Lower leg skin (tissue), 4 donors: ENCODE measurements at regions not wholly inside any gene's neighbourhood (a gene's known extent, or its start where the extent isn't known, plus 50 kb on each side); places are given as distances from the start of the nearest gene placed in this dataset.

Experiments
- DNase-seq, 2 donors: peaks; one replicate each; pipeline ENCODE4 v3.0.0-alpha.2; 2019; ENCODE audit warnings: low spot score in 2 of 2
- H3K4me3 ChIP-seq: fragments of 200-600 bp; sonication (generic); 2 replicates; pipeline ENCODE4 v1.5.1; 2017; ENCODE audit warnings: mild to moderate bottlenecking, low read depth; ENCODE audit not compliant: poor library complexity, severe bottlenecking
- CTCF ChIP-seq, 3 donors: fragments of 450-650 bp; IDR thresholded peaks; one replicate each; pipeline ENCODE4 v1.5.1; 2016; ENCODE audit warnings: antibody characterized with exemption in 3 of 3, mild to moderate bottlenecking in 3 of 3, moderate library complexity in 2 of 3
- POLR2A ChIP-seq, 2 donors: fragments of 450-650 bp; IDR thresholded peaks; one replicate each; pipeline ENCODE4 v1.6.1; 2016 to 2017; ENCODE audit warnings: antibody characterized with exemption in 2 of 2, mild to moderate bottlenecking in 1 of 2, moderate library complexity in 1 of 2
- WGBS, 2 donors: methylation state at CpG; one replicate each; pipeline ENCODE4 v1.1.5; 2018; 5-methylcytosine and 5-hydroxymethylcytosine counted together
- intact Hi-C: fragments of 100-400 bp; cut with DNase I; formaldehyde crosslinking; loops from one replicate; pipeline ENCODE4 v1.15.0; 2023; ENCODE audit warnings: low total_unique reads

GRCh38 chr14:29043737-29044136, 277.1 kb downstream of the FOXG1 start:
- TF ChIP-seq CTCF (IDR thresholded peaks at IDR 0.05): no peak
- WGBS, 2 donors: 90 to 95% methylated on average over 2 of the region's 2 CpGs
- intact Hi-C loops: no loop called here
- no peak for DNase-seq
- H3K4me3 ChIP-seq: no peak overlapping the region

- 47 to 60% methylated on average over 2 of the region's 2 CpGs for WGBS, 2 donors
- intact Hi-C loops: no loop called here
- no peak overlapping the region for H3K4me3 ChIP-seq
- DNase-seq: no peak
- no peak for TF ChIP-seq CTCF (IDR thresholded peaks at IDR 0.05)
- no peak for TF ChIP-seq POLR2A (IDR thresholded peaks at IDR 0.05)
Measured at GRCh38 chr14:29045237-29045636, 278.6 kb downstream of the FOXG1 start.

GRCh38 chr14:29054119-29054518, 287.5 kb downstream of the FOXG1 start:
- intact Hi-C loops: no loop called here
- TF ChIP-seq POLR2A (IDR thresholded peaks at IDR 0.05) (no peak), CTCF (IDR thresholded peaks at IDR 0.05) (no peak)
- DNase-seq: no peak
- no peak overlapping the region for H3K4me3 ChIP-seq
- 69 to 73% methylated on average over 2 of the region's 2 CpGs for WGBS, 2 donors

- no peak overlapping the region for H3K4me3 ChIP-seq
- DNase-seq: no peak
- 72 to 78% methylated on average over 6 of the region's 6 CpGs for WGBS, 2 donors
- intact Hi-C loops: no loop called here
- TF ChIP-seq POLR2A (IDR thresholded peaks at IDR 0.05) (no peak), CTCF (IDR thresholded peaks at IDR 0.05) (no peak)
Measured at GRCh38 chr14:29056041-29056566, 289.5 kb downstream of the FOXG1 start.

- no peak for TF ChIP-seq CTCF (IDR thresholded peaks at IDR 0.05)
- TF ChIP-seq POLR2A (IDR thresholded peaks at IDR 0.05): no peak
- intact Hi-C loops: loop anchor here (1.0 kb wide), 1 partner anchor 26 kb away; no protein-coding TSS in a partner anchor
- WGBS, 2 donors: 76 to 85% methylated on average over 2 of the region's 2 CpGs
- H3K4me3 ChIP-seq: no peak overlapping the region
- no peak for DNase-seq
Measured at GRCh38 chr14:29061702-29062101, 295.1 kb downstream of the FOXG1 start.

- intact Hi-C loops: loop anchor here (1.0 kb wide), 1 partner anchor 27 kb away; no protein-coding TSS in a partner anchor
- WGBS, 2 donors: 58 to 69% methylated on average over 6 of the region's 6 CpGs
- no peak overlapping the region for H3K4me3 ChIP-seq
- no peak for DNase-seq
- TF ChIP-seq CTCF (IDR thresholded peaks at IDR 0.05) (no peak), POLR2A (IDR thresholded peaks at IDR 0.05) (no peak)
Measured at GRCh38 chr14:29062466-29062865, 295.9 kb downstream of the FOXG1 start.
